Hematopoietic multipotent progenitor cell treated with erythropoietin and hydrocortisone succinate and interleukin-3 and kit ligand, for 4 days (in vitro differentiated cells): ENCODE measurements at regions not wholly inside any gene's neighbourhood (a gene's known extent, or its start where the extent isn't known, plus 50 kb on each side); places are given as distances from the start of the nearest gene placed in this dataset.
A peak's percentile ranks its signal among the peaks of the same experiment; 100 is the strongest.
"Not testable (repeated sequence)": the region's sequence is repeated elsewhere in the genome, so short reads cannot be mapped to it uniquely, and the experiment has no call there.

Source experiments
- DNase-seq: peaks from one replicate; pipeline ENCODE4 v3.0.0-alpha.2; 2015

GRCh38 chr5:63553073-63553472 lies 409.2 kb downstream of the HTR1A start:
- no peak for DNase-seq

- DNase-seq = no peak
Measured at GRCh38 chr5:63535840-63536602, 426.2 kb downstream of the HTR1A start.

GRCh38 chr5:63524281-63524680 lies 438.0 kb downstream of the HTR1A start:
- no peak for DNase-seq

- DNase-seq = no peak
Measured at GRCh38 chr5:63516006-63516405, 446.2 kb downstream of the HTR1A start.

- no peak for DNase-seq
Measured at GRCh38 chr5:63500242-63500641, 462.0 kb downstream of the HTR1A start.

- no peak for DNase-seq
Measured at GRCh38 chr5:63495225-63495624, 467.0 kb downstream of the HTR1A start.

- no peak for DNase-seq
Measured at GRCh38 chr5:63483338-63483737, 478.9 kb downstream of the HTR1A start.

- no peak for DNase-seq
Measured at GRCh38 chr5:63473335-63473967, 488.8 kb downstream of the HTR1A start.

- no peak for DNase-seq
Measured at GRCh38 chr5:63456279-63456678, 506.0 kb downstream of the HTR1A start.

GRCh38 chr5:63451188-63451587 lies 511.1 kb downstream of the HTR1A start:
- no peak for DNase-seq

- no peak for DNase-seq
Measured at GRCh38 chr5:63439537-63439936, 522.7 kb downstream of the HTR1A start.

GRCh38 chr5:63409737-63410136 lies 552.5 kb downstream of the HTR1A start:
- no peak for DNase-seq

GRCh38 chr5:63408984-63409383 lies 553.3 kb downstream of the HTR1A start:
- no peak for DNase-seq

- peak; percentile 69 for DNase-seq
Measured at GRCh38 chr5:63401436-63402046, 560.7 kb downstream of the HTR1A start.

- DNase-seq = no peak
Measured at GRCh38 chr5:63400079-63400478, 562.2 kb downstream of the HTR1A start.

- DNase-seq = no peak
Measured at GRCh38 chr5:63398346-63398745, 563.9 kb downstream of the HTR1A start.

- not testable (repeated sequence) for DNase-seq
Measured at GRCh38 chr5:63388188-63388587, 574.1 kb downstream of the HTR1A start.

- DNase-seq = no peak
Measured at GRCh38 chr5:63375851-63376250, 586.4 kb downstream of the HTR1A start.

GRCh38 chr5:63374085-63374484 lies 588.2 kb downstream of the HTR1A start:
- no peak for DNase-seq

GRCh38 chr5:63351164-63351563 lies 611.1 kb downstream of the HTR1A start:
- DNase-seq = no peak

GRCh38 chr5:63346451-63346850 lies 615.8 kb downstream of the HTR1A start:
- DNase-seq = no peak

- no peak for DNase-seq
Measured at GRCh38 chr5:63341442-63341841, 620.8 kb downstream of the HTR1A start.

GRCh38 chr5:63323926-63324325 lies 638.3 kb downstream of the HTR1A start:
- DNase-seq = no peak

GRCh38 chr5:63314551-63314950 lies 647.7 kb downstream of the HTR1A start:
- DNase-seq = no peak
